HepG2 (cell line): ENCODE measurements at regions not wholly inside any gene's neighbourhood (a gene's known extent, or its start where the extent isn't known, plus 50 kb on each side); places are given as distances from the start of the nearest gene placed in this dataset.

Experiments
- FIP1L1 ChIP-seq: fragments of 200-400 bp; formaldehyde crosslinking; IDR thresholded peaks from 2 replicates; pipeline ENCODE4 v1.6.1; 2018; ENCODE audit warnings: low read depth, mild to moderate bottlenecking, low read length, moderate library complexity, borderline replicate concordance; ENCODE audit not compliant: insufficient read depth
- HHEX ChIP-seq: IDR thresholded peaks from 2 replicates; pipeline ENCODE4 v1.6.1; 2016; ENCODE audit warnings: control low read depth
- HMGA1 ChIP-seq: sonication (generic); formaldehyde crosslinking; conservative IDR thresholded peaks from 2 replicates; pipeline ENCODE4 v1.4.0; 2020; ENCODE audit warnings: missing genetic modification reagents
- HNRNPK ChIP-seq: fragments of 200-400 bp; formaldehyde crosslinking; IDR thresholded peaks from 2 replicates; pipeline ENCODE4 v1.6.1; 2018; ENCODE audit warnings: low read length, low read depth, moderate library complexity, mild to moderate bottlenecking; ENCODE audit not compliant: poor library complexity, severe bottlenecking
- KDM6A ChIP-seq: IDR thresholded peaks from 2 replicates; pipeline ENCODE4 v1.6.1; 2016; ENCODE audit warnings: low read depth
- MYNN ChIP-seq: sonication (generic); formaldehyde crosslinking; IDR thresholded peaks from 2 replicates; pipeline ENCODE4 v1.4.0; 2020; ENCODE audit warnings: mild to moderate bottlenecking, low read depth, missing genetic modification reagents
- SUZ12 ChIP-seq: fragments of 150-350 bp; IDR thresholded peaks from 2 replicates; pipeline ENCODE4 v1.6.1; 2014; ENCODE audit warnings: low read depth, low read length
- ZNF232 ChIP-seq: sonication (generic); formaldehyde crosslinking; IDR thresholded peaks from 2 replicates; pipeline ENCODE4 v1.4.0; 2020; ENCODE audit warnings: missing genetic modification reagents, borderline replicate concordance
- ZNF235 ChIP-seq: sonication (generic); formaldehyde crosslinking; IDR thresholded peaks from 2 replicates; pipeline ENCODE4 v1.8.1; 2023; ENCODE audit warnings: mild to moderate bottlenecking, missing genetic modification reagents, borderline replicate concordance
- ZNF292 ChIP-seq: sonication (generic); formaldehyde crosslinking; IDR thresholded peaks from 2 replicates; pipeline ENCODE4 v1.8.1; 2022; ENCODE audit warnings: mild to moderate bottlenecking, low read depth, missing genetic modification reagents, borderline replicate concordance
- ZNF382 ChIP-seq: sonication (generic); formaldehyde crosslinking; IDR thresholded peaks from 2 replicates; pipeline ENCODE4 v1.5.0; 2020; ENCODE audit warnings: missing genetic modification reagents, mild to moderate bottlenecking, borderline replicate concordance
- ZNF615 ChIP-seq: sonication (generic); formaldehyde crosslinking; IDR thresholded peaks from 2 replicates; pipeline ENCODE4 v1.5.0; 2020; ENCODE audit warnings: mild to moderate bottlenecking, missing genetic modification reagents, borderline replicate concordance
- TF ChIP-seq, protein P1 (sequence below): sonication (generic); formaldehyde crosslinking; IDR thresholded peaks from 2 replicates; pipeline ENCODE4 v1.4.0; 2020; ENCODE audit warnings: missing genetic modification reagents
- TF ChIP-seq, protein P2 (sequence below): IDR thresholded peaks from 2 replicates; pipeline ENCODE4 v1.6.1; 2016; ENCODE audit warnings: low read depth, missing genetic modification reagents, missing compliant biosample characterization
- TF ChIP-seq, protein P3 (sequence below): sonication (generic); formaldehyde crosslinking; conservative IDR thresholded peaks from 2 replicates; pipeline ENCODE4 v1.8.1; 2023; ENCODE audit warnings: missing genetic modification reagents
- TF ChIP-seq, protein P4 (sequence below): sonication (generic); formaldehyde crosslinking; IDR thresholded peaks from 2 replicates; pipeline ENCODE4 v1.4.0; 2020; ENCODE audit warnings: missing genetic modification reagents, borderline replicate concordance

DNA sequence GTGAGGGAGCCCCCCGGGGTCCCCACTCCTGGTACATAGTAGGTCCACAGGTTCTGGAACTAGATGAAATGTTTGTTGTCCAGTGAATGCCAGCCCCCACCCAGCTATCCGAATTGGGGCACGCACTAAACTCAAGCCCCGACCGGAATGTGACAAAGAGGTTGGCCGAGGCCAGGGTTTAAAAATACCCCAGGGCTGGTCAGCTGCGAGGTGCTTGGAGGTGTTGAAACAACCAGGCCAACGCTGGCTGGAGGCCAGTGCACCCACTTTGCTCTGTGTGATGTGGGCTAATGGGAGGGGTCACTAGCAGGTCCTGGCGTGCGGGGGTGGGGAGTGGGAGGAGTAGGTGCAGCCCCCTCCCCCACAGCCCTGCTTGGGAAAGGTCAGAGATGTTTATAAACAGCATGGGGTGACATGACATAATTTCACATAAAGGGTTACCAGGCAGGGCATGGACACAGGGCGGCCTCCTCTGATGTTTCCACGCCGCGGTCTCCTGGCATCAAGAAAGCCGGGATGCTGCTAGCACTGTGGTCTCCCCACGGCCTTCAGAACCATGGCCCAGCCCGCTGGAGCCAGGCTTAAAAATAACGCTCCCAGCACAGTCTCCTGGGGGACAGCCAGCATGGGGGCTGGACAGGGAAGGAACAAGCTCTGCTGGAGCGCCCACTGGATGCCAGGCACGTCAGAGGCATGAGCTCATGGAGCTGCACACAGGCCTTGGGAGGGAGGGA is 111.2 kb upstream of the PTPN1 start (continued):
- TF ChIP-seq, protein P1, sequence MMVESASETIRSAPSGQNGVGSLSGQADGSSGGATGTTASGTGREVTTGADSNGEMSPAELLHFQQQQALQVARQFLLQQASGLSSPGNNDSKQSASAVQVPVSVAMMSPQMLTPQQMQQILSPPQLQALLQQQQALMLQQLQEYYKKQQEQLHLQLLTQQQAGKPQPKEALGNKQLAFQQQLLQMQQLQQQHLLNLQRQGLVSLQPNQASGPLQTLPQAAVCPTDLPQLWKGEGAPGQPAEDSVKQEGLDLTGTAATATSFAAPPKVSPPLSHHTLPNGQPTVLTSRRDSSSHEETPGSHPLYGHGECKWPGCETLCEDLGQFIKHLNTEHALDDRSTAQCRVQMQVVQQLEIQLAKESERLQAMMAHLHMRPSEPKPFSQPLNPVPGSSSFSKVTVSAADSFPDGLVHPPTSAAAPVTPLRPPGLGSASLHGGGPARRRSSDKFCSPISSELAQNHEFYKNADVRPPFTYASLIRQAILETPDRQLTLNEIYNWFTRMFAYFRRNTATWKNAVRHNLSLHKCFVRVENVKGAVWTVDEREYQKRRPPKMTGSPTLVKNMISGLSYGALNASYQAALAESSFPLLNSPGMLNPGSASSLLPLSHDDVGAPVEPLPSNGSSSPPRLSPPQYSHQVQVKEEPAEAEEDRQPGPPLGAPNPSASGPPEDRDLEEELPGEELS, result peak; percentile 100
- TF ChIP-seq HMGA1 (CRISPR knock-in tag) (no peak), ZNF235 (CRISPR knock-in tag) (0 out of 2 replicates have a peak, but pooled peaks have one; percentile 44), MYNN (CRISPR knock-in tag) (peak; percentile 95; the same call in 1 of the 2 replicates), HHEX (CRISPR knock-in tag) (peak; percentile 86), ZNF615 (CRISPR knock-in tag) (peak; percentile 74; the same call in 1 of the 2 replicates), SUZ12 (no peak), KDM6A (CRISPR knock-in tag) (peak; percentile 96; the same call in 1 of the 2 replicates), ZNF232 (peak; percentile 88), ZNF292 (CRISPR knock-in tag) (peak; percentile 96), ZNF382 (no peak), FIP1L1 (peak; percentile 84; the same call in 1 of the 2 replicates), HNRNPK (no peak)
- TF ChIP-seq, protein P2, sequence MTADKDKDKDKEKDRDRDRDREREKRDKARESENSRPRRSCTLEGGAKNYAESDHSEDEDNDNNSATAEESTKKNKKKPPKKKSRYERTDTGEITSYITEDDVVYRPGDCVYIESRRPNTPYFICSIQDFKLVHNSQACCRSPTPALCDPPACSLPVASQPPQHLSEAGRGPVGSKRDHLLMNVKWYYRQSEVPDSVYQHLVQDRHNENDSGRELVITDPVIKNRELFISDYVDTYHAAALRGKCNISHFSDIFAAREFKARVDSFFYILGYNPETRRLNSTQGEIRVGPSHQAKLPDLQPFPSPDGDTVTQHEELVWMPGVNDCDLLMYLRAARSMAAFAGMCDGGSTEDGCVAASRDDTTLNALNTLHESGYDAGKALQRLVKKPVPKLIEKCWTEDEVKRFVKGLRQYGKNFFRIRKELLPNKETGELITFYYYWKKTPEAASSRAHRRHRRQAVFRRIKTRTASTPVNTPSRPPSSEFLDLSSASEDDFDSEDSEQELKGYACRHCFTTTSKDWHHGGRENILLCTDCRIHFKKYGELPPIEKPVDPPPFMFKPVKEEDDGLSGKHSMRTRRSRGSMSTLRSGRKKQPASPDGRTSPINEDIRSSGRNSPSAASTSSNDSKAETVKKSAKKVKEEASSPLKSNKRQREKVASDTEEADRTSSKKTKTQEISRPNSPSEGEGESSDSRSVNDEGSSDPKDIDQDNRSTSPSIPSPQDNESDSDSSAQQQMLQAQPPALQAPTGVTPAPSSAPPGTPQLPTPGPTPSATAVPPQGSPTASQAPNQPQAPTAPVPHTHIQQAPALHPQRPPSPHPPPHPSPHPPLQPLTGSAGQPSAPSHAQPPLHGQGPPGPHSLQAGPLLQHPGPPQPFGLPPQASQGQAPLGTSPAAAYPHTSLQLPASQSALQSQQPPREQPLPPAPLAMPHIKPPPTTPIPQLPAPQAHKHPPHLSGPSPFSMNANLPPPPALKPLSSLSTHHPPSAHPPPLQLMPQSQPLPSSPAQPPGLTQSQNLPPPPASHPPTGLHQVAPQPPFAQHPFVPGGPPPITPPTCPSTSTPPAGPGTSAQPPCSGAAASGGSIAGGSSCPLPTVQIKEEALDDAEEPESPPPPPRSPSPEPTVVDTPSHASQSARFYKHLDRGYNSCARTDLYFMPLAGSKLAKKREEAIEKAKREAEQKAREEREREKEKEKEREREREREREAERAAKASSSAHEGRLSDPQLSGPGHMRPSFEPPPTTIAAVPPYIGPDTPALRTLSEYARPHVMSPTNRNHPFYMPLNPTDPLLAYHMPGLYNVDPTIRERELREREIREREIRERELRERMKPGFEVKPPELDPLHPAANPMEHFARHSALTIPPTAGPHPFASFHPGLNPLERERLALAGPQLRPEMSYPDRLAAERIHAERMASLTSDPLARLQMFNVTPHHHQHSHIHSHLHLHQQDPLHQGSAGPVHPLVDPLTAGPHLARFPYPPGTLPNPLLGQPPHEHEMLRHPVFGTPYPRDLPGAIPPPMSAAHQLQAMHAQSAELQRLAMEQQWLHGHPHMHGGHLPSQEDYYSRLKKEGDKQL, result peak; percentile 99
- TF ChIP-seq, protein P3, sequence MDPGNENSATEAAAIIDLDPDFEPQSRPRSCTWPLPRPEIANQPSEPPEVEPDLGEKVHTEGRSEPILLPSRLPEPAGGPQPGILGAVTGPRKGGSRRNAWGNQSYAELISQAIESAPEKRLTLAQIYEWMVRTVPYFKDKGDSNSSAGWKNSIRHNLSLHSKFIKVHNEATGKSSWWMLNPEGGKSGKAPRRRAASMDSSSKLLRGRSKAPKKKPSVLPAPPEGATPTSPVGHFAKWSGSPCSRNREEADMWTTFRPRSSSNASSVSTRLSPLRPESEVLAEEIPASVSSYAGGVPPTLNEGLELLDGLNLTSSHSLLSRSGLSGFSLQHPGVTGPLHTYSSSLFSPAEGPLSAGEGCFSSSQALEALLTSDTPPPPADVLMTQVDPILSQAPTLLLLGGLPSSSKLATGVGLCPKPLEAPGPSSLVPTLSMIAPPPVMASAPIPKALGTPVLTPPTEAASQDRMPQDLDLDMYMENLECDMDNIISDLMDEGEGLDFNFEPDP (CRISPR knock-in tag), result peak; percentile 96; the same call in 1 of the 2 replicates
- TF ChIP-seq, protein P4, sequence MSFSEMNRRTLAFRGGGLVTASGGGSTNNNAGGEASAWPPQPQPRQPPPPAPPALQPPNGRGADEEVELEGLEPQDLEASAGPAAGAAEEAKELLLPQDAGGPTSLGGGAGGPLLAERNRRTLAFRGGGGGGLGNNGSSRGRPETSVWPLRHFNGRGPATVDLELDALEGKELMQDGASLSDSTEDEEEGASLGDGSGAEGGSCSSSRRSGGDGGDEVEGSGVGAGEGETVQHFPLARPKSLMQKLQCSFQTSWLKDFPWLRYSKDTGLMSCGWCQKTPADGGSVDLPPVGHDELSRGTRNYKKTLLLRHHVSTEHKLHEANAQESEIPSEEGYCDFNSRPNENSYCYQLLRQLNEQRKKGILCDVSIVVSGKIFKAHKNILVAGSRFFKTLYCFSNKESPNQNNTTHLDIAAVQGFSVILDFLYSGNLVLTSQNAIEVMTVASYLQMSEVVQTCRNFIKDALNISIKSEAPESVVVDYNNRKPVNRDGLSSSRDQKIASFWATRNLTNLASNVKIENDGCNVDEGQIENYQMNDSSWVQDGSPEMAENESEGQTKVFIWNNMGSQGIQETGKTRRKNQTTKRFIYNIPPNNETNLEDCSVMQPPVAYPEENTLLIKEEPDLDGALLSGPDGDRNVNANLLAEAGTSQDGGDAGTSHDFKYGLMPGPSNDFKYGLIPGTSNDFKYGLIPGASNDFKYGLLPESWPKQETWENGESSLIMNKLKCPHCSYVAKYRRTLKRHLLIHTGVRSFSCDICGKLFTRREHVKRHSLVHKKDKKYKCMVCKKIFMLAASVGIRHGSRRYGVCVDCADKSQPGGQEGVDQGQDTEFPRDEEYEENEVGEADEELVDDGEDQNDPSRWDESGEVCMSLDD, result peak; percentile 98
